Astrocyte of the spinal cord (primary cell): ENCODE measurements at regions not wholly inside any gene's neighbourhood (a gene's known extent, or its start where the extent isn't known, plus 50 kb on each side); places are given as distances from the start of the nearest gene placed in this dataset.

Experiments
- DNase-seq: peaks from one replicate; pipeline ENCODE4 v3.0.0; 2011; ENCODE audit warnings: low read depth, low spot score
- H3K4me3 ChIP-seq: 2 replicates; pipeline ENCODE4 v1.5.1; 2011; ENCODE audit warnings: low read depth, mild to moderate bottlenecking, low read length, moderate library complexity
- CTCF ChIP-seq: IDR thresholded peaks from 2 replicates; pipeline ENCODE4 v1.5.1; 2012; ENCODE audit warnings: low read depth, mild to moderate bottlenecking, low read length, inconsistent platforms
- in situ Hi-C: cut with HindIII; loops from 2 replicates; pipeline ENCODE4 v1.10.0; 2017; ENCODE audit warnings: low sequenced_read_pairs

GRCh38 chr4:117529401-117529800 is 444.0 kb upstream of the TRAM1L1 start:
- DNase-seq, result no peak
- TF ChIP-seq CTCF, result no peak
- in situ Hi-C loops, result no loop called here
- no peak overlapping the region for H3K4me3 ChIP-seq

DNA sequence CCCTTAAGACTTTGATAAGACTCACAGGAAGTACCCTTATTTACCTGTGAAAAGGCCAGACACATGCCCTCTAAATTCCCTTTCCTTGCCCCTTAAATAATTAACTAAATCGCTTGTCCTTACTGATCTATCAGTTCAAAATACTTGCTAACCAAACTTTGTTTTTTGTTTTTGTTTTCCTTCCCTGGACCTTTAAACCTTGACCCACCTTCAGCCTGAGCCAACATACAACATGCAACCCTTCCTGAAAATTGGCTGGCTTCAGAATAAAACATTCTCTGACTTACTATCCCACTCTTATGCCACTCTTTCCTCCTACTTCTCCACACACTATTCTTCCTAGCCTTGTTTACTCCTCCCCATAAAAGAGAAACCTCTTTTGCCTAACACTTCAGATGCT is 448.1 kb upstream of the TRAM1L1 start:
- no peak for DNase-seq
- no peak for TF ChIP-seq CTCF
- no peak overlapping the region for H3K4me3 ChIP-seq
- in situ Hi-C loops, result no loop called here

- TF ChIP-seq CTCF, result no peak
- in situ Hi-C loops, result no loop called here
- DNase-seq, result no peak
- no peak overlapping the region for H3K4me3 ChIP-seq
Observed at GRCh38 chr4:117545039-117545438, 459.7 kb upstream of the TRAM1L1 start.

DNA sequence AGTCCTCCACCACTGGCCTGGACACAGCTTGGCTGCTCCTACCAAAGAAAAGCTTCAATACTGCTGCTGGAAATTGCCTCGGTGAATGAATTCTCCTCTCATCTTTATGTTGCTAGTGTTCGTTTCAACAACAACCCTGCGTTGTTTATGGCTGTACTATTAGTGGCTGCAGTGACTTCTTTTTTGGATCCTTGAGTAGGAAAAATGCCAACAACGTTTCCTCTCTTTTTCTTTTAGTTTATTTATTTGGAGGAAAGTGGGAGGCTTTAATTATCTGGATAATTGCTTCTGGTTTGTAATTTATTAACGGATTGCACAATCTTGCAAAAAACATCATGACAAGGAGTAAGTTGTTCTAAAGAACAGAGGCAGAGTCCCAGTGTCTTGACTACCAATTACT is 464.1 kb upstream of the TRAM1L1 start:
- no peak overlapping the region for H3K4me3 ChIP-seq
- DNase-seq, result no peak
- in situ Hi-C loops, result no loop called here
- no peak for TF ChIP-seq CTCF

- TF ChIP-seq CTCF, result no peak
- H3K4me3 ChIP-seq, result no peak overlapping the region
- in situ Hi-C loops, result no loop called here
- no peak for DNase-seq
Observed at GRCh38 chr4:117550085-117550484, 464.7 kb upstream of the TRAM1L1 start.

DNA sequence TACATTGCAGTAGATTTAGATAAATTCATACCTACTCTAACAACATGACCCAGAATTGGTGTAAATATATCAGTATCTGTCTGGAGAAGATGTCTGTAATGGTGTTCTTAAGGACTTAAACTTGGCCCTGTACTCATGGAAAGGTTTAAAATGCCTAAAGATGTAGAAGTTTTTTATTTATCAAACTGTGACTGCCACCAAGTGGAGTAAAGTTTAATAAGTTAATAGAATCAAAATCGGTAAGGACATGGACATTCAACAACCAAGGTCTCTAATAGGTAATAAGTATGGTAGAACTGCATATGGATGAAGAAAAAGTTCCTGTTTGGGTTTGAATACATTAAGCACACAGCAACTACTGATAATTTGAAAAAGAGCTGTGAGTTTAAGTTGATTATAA is 474.0 kb upstream of the NDST3 start:
- no peak overlapping the region for H3K4me3 ChIP-seq
- in situ Hi-C loops, result no loop called here
- no peak for TF ChIP-seq CTCF
- DNase-seq, result peak; percentile 65

DNA sequence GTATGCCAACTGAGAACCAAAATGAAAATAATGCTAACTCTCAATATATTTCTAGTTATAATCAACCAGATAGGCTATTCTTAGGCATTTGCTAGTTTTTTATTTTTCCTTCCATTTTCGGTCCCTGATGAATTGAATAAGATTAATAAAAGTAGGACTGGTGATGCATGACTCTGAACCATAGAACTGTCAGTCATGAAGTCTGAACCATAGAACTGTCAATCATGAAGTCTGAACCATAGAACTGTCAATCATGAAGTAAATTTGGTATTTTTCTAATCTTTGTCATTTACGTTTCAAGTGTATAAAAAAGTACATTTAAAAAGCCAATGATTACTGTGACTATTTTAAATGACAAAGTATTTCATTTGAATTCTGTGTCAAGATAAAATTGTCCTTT is 460.2 kb upstream of the NDST3 start:
- TF ChIP-seq CTCF, result no peak
- no peak for DNase-seq
- H3K4me3 ChIP-seq, result no peak overlapping the region
- in situ Hi-C loops, result no loop called here
